ENCODE measurements at regions not wholly inside any gene's neighbourhood (a gene's known extent, or its start where the extent isn't known, plus 50 kb on each side); places are given as distances from the start of the nearest gene placed in this dataset.
"Not testable (repeated sequence)": the region's sequence is repeated elsewhere in the genome, so short reads cannot be mapped to it uniquely, and the experiment has no call there.

GRCh38 chr5:89173528-89173927, 290.5 kb upstream of the MEF2C start:
- Histone ChIP-seq H3K27ac (ENCODE audit: low read length) (no peak overlapping the region), H3K79me2 (replicated peaks; ENCODE audit: insufficient read depth, low read length) (no peaks in the 10 kb centered on the region), H3F3A (ENCODE audit: insufficient read depth, low read length, poor library complexity, severe bottlenecking) (no peaks in the 10 kb centered on the region), H3K9ac (ENCODE audit: low read length) (no peak overlapping the region), H3K9me3 (ENCODE audit: low read length) (no peaks in the 10 kb centered on the region), H2AFZ (ENCODE audit: low read depth, low read length) (no peak overlapping the region), H3K9me2 (ENCODE audit: insufficient read depth, low read length) (no peaks in the 10 kb centered on the region), H3K27me3 (ENCODE audit: insufficient read depth, low read depth, low read length) (no peaks in the 10 kb centered on the region), H3K4me3 (ENCODE audit: low read length) (no peak overlapping the region), H4K20me1 (ENCODE audit: insufficient read depth) (no peaks in the 10 kb centered on the region), H3K4me2 (ENCODE audit: low read length) (no peak overlapping the region), H3K36me3 (ENCODE audit: insufficient read depth, low read length) (no peaks in the 10 kb centered on the region)
- TF ChIP-seq POLR2AphosphoS5 (IDR thresholded peaks at IDR 0.05): no peak
- TF ChIP-seq CTCF (IDR thresholded peaks at IDR 0.05; ENCODE audit: poor library complexity, severe bottlenecking): no peak
- no peak for TF ChIP-seq REST (IDR thresholded peaks at IDR 0.05; ENCODE audit: borderline replicate concordance)
- no peak for TF ChIP-seq MXI1 (conservative IDR thresholded peaks at IDR 0.05; ENCODE audit: poor library complexity, severe bottlenecking)
- no peak for TF ChIP-seq SMC3 (conservative IDR thresholded peaks at IDR 0.05; ENCODE audit: poor library complexity)
- TF ChIP-seq EZH2 (IDR thresholded peaks at IDR 0.05; ENCODE audit: borderline replicate concordance, insufficient read depth, low read length, poor library complexity, severe bottlenecking): no peak
- no peak for TF ChIP-seq TAF1 (IDR thresholded peaks at IDR 0.05; ENCODE audit: low read depth)
- no peak for TF ChIP-seq RAD21 (conservative IDR thresholded peaks at IDR 0.05)
- TF ChIP-seq EP300 (conservative IDR thresholded peaks at IDR 0.05; ENCODE audit: poor library complexity, severe bottlenecking): no peak

- Histone ChIP-seq H3F3A (ENCODE audit: insufficient read depth, low read length, poor library complexity, severe bottlenecking) (no peaks in the 10 kb centered on the region), H2AFZ (ENCODE audit: low read depth, low read length) (no peak overlapping the region), H3K9me2 (ENCODE audit: insufficient read depth, low read length) (no peaks in the 10 kb centered on the region), H3K27ac (ENCODE audit: low read length) (no peak overlapping the region), H3K4me2 (ENCODE audit: low read length) (no peak overlapping the region), H3K36me3 (ENCODE audit: insufficient read depth, low read length) (no peaks in the 10 kb centered on the region), H3K9ac (ENCODE audit: low read length) (no peak overlapping the region), H4K20me1 (ENCODE audit: insufficient read depth) (no peaks in the 10 kb centered on the region), H3K9me3 (ENCODE audit: low read length) (no peaks in the 10 kb centered on the region), H3K4me3 (ENCODE audit: low read length) (no peak overlapping the region), H3K79me2 (replicated peaks; ENCODE audit: insufficient read depth, low read length) (no peaks in the 10 kb centered on the region), H3K27me3 (ENCODE audit: insufficient read depth, low read depth, low read length) (no peaks in the 10 kb centered on the region)
- TF ChIP-seq POLR2AphosphoS5 (IDR thresholded peaks at IDR 0.05) (no peak), CTCF (IDR thresholded peaks at IDR 0.05; ENCODE audit: poor library complexity, severe bottlenecking) (no peak), REST (IDR thresholded peaks at IDR 0.05; ENCODE audit: borderline replicate concordance) (no peak), EZH2 (IDR thresholded peaks at IDR 0.05; ENCODE audit: borderline replicate concordance, insufficient read depth, low read length, poor library complexity, severe bottlenecking) (no peak), TAF1 (IDR thresholded peaks at IDR 0.05; ENCODE audit: low read depth) (no peak), EP300 (conservative IDR thresholded peaks at IDR 0.05; ENCODE audit: poor library complexity, severe bottlenecking) (no peak), SMC3 (conservative IDR thresholded peaks at IDR 0.05; ENCODE audit: poor library complexity) (no peak), RAD21 (conservative IDR thresholded peaks at IDR 0.05) (no peak), MXI1 (conservative IDR thresholded peaks at IDR 0.05; ENCODE audit: poor library complexity, severe bottlenecking) (no peak)
These were observed 285.8 kb upstream of the MEF2C start for GRCh38 chr5:89168766-89169165.

- not testable (repeated sequence) for H3K27me3 ChIP-seq (ENCODE audit: insufficient read depth, low read depth, low read length); H2AFZ ChIP-seq (ENCODE audit: low read depth, low read length); H3K27ac ChIP-seq (ENCODE audit: low read length); H3K4me2 ChIP-seq (ENCODE audit: low read length); H3F3A ChIP-seq (ENCODE audit: insufficient read depth, low read length, poor library complexity, severe bottlenecking); H3K9ac ChIP-seq (ENCODE audit: low read length); H3K79me2 ChIP-seq (replicated peaks; ENCODE audit: insufficient read depth, low read length); H4K20me1 ChIP-seq (ENCODE audit: insufficient read depth); H3K9me2 ChIP-seq (ENCODE audit: insufficient read depth, low read length); H3K36me3 ChIP-seq (ENCODE audit: insufficient read depth, low read length); H3K9me3 ChIP-seq (ENCODE audit: low read length); H3K4me3 ChIP-seq (ENCODE audit: low read length)
These were observed 281.7 kb upstream of the MEF2C start for GRCh38 chr5:89164703-89165102.

Measured in neural cell (in vitro differentiated cells).